GM18505 (cell line): ENCODE measurements at regions not wholly inside any gene's neighbourhood (a gene's known extent, or its start where the extent isn't known, plus 50 kb on each side); places are given as distances from the start of the nearest gene placed in this dataset.
"Not testable (repeated sequence)": the region's sequence is repeated elsewhere in the genome, so short reads cannot be mapped to it uniquely, and the experiment has no call there.

ENCODE experiments used
- ATAC-seq: cut with Tn5 transposase; IDR thresholded peaks from one replicate; pipeline ENCODE4 v1.9.1; 2021; ENCODE audit not compliant: unreplicated experiment
- POLR2A ChIP-seq: IDR thresholded peaks from 4 replicates; pipeline ENCODE4 v1.6.1; 2011; ENCODE audit warnings: borderline replicate concordance; ENCODE audit not compliant: insufficient read depth, insufficient read length; ENCODE audit errors: extremely low read depth

GRCh38 chr1:47532921-47533792 is 95.3 kb downstream of the FOXD2 start:
- no peak for TF ChIP-seq POLR2A
- ATAC-seq, result no peak

GRCh38 chr1:47533793-47534328 is 96.0 kb downstream of the FOXD2 start:
- ATAC-seq, result no peak
- TF ChIP-seq POLR2A, result no peak

- ATAC-seq, result no peak
- no peak for TF ChIP-seq POLR2A
Observed at GRCh38 chr1:47534436-47534835, 96.6 kb downstream of the FOXD2 start.

- no peak for ATAC-seq
- no peak for TF ChIP-seq POLR2A
Observed at GRCh38 chr1:47536646-47537118, 98.8 kb downstream of the FOXD2 start.

GRCh38 chr1:47537268-47537667 is 99.4 kb downstream of the FOXD2 start:
- no peak for TF ChIP-seq POLR2A
- no peak for ATAC-seq

- ATAC-seq, result no peak
- TF ChIP-seq POLR2A, result no peak
Observed at GRCh38 chr1:47537966-47538365, 100.1 kb downstream of the FOXD2 start.

GRCh38 chr1:47538530-47538929 is 100.7 kb downstream of the FOXD2 start:
- not testable (repeated sequence) for ATAC-seq

GRCh38 chr1:47541705-47542104 is 103.9 kb downstream of the FOXD2 start:
- not testable (repeated sequence) for ATAC-seq

GRCh38 chr1:47543089-47543488 is 105.2 kb downstream of the FOXD2 start:
- ATAC-seq, result not testable (repeated sequence)

GRCh38 chr1:47545912-47546483 is 108.2 kb downstream of the FOXD2 start:
- no peak for TF ChIP-seq POLR2A
- no peak for ATAC-seq

- no peak for ATAC-seq
- no peak for TF ChIP-seq POLR2A
Observed at GRCh38 chr1:47547753-47548573, 110.1 kb downstream of the FOXD2 start.

GRCh38 chr1:47548637-47549036 is 110.8 kb downstream of the FOXD2 start:
- no peak for ATAC-seq
- TF ChIP-seq POLR2A, result no peak

- ATAC-seq, result no peak
- TF ChIP-seq POLR2A, result no peak
Observed at GRCh38 chr1:47549532-47549931, 111.7 kb downstream of the FOXD2 start.

- ATAC-seq, result no peak
- no peak for TF ChIP-seq POLR2A
Observed at GRCh38 chr1:47550929-47551328, 113.1 kb downstream of the FOXD2 start.

GRCh38 chr1:47551971-47552528 is 114.2 kb downstream of the FOXD2 start:
- ATAC-seq, result no peak
- TF ChIP-seq POLR2A, result no peak
